Muscle of arm (tissue), 1 donor: ENCODE measurements at regions not wholly inside any gene's neighbourhood (a gene's known extent, or its start where the extent isn't known, plus 50 kb on each side); places are given as distances from the start of the nearest gene placed in this dataset.
A peak's percentile ranks its signal among the peaks of the same experiment; 100 is the strongest.
"Not testable (repeated sequence)": the region's sequence is repeated elsewhere in the genome, so short reads cannot be mapped to it uniquely, and the experiment has no call there.

Experiments
- DNase-seq: peaks from one replicate; pipeline ENCODE4 v3.0.0-alpha.2; 2013

- DNase-seq = no peak
Measured at GRCh38 chr6:169378620-169379381, 125.2 kb upstream of the THBS2 start.

- no peak for DNase-seq
Measured at GRCh38 chr6:169376458-169376857, 122.8 kb upstream of the THBS2 start.

- no peak for DNase-seq
Measured at GRCh38 chr6:169372589-169372988, 118.9 kb upstream of the THBS2 start.

- DNase-seq = peak; percentile 51
Measured at GRCh38 chr6:169371344-169372127, 117.9 kb upstream of the THBS2 start.

GRCh38 chr6:169370666-169371343 lies 117.2 kb upstream of the THBS2 start:
- no peak for DNase-seq

GRCh38 chr6:169370054-169370453 lies 116.4 kb upstream of the THBS2 start:
- no peak for DNase-seq

GRCh38 chr6:169368200-169368599 lies 114.6 kb upstream of the THBS2 start:
- no peak for DNase-seq

- DNase-seq = no peak
Measured at GRCh38 chr6:169367507-169367906, 113.9 kb upstream of the THBS2 start.

- DNase-seq = no peak
Measured at GRCh38 chr6:169366258-169366901, 112.7 kb upstream of the THBS2 start.

GRCh38 chr6:169365567-169366257 lies 112.1 kb upstream of the THBS2 start:
- DNase-seq = no peak

GRCh38 chr6:169363590-169363989 lies 109.9 kb upstream of the THBS2 start:
- no peak for DNase-seq

GRCh38 chr6:169362501-169363121 lies 109.0 kb upstream of the THBS2 start:
- no peak for DNase-seq

- DNase-seq = not testable (repeated sequence)
Measured at GRCh38 chr6:169355001-169355400, 101.4 kb upstream of the THBS2 start.

GRCh38 chr6:169345146-169345545 lies 91.5 kb upstream of the THBS2 start:
- peak; percentile 67 for DNase-seq

GRCh38 chr6:169344750-169345065 lies 91.1 kb upstream of the THBS2 start:
- peak; percentile 86 for DNase-seq

- DNase-seq = no peak
Measured at GRCh38 chr6:169343886-169344749, 90.5 kb upstream of the THBS2 start.

- no peak for DNase-seq
Measured at GRCh38 chr6:169342710-169343109, 89.1 kb upstream of the THBS2 start.

GRCh38 chr6:169341706-169342105 lies 88.1 kb upstream of the THBS2 start:
- DNase-seq = no peak

GRCh38 chr6:169341065-169341464 lies 87.4 kb upstream of the THBS2 start:
- DNase-seq = no peak

GRCh38 chr6:169340395-169340794 lies 86.7 kb upstream of the THBS2 start:
- no peak for DNase-seq
